ENCODE measurements at regions not wholly inside any gene's neighbourhood (a gene's known extent, or its start where the extent isn't known, plus 50 kb on each side); places are given as distances from the start of the nearest gene placed in this dataset.
"Not testable (repeated sequence)": the region's sequence is repeated elsewhere in the genome, so short reads cannot be mapped to it uniquely, and the experiment has no call there.

DNA sequence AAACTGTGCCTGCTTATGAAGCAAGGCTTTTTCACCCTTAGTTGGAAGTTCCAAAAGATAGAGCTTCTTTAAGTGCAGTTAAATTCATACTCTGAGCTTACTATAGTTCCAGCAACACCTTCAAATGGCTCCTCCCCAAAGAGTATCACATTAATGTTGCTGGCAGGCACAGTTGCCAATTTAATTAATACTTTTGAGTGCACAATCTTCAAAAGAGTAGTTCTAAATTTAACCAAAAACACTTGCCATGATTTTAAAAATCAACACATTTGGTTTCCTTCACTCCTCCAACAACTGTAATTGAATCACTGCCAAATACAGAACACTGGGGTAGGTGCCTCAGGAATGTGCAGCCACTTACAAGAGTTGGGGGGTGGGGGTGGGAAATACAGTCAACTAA is 150.6 kb upstream of the UBE2E3 start:
- no peak for DNase-seq (ENCODE audit: low read depth in 2 of 2)

GRCh38 chr2:180829261-180829660 is 151.1 kb upstream of the UBE2E3 start:
- no peak for DNase-seq (ENCODE audit: low read depth in 2 of 2)

GRCh38 chr2:180828756-180829155 is 151.6 kb upstream of the UBE2E3 start:
- DNase-seq (ENCODE audit: low read depth in 2 of 2), result no peak

GRCh38 chr2:180823546-180824141 is 156.8 kb upstream of the UBE2E3 start:
- DNase-seq (ENCODE audit: low read depth in 2 of 2), result no peak

DNA sequence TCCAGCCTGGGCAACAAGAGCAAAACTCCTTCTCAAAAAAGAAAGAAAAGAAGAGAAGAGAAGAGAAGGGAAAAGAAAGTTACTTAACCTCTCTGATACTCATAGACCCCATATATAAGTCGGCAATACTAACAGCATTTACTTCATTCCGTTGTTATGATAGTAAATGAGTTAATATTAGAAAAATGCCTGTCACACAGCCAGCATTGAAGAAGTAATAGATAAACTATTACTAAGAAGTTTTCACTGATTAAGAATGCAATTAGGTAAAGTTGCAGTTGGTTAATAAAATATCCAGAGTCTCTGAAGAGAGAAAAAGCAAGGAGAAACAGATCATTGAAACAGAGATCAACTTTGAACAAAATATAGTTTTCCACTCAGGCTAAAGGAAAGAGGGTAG is 161.3 kb upstream of the UBE2E3 start:
- no peak for DNase-seq (ENCODE audit: low read depth in 2 of 2)

DNA sequence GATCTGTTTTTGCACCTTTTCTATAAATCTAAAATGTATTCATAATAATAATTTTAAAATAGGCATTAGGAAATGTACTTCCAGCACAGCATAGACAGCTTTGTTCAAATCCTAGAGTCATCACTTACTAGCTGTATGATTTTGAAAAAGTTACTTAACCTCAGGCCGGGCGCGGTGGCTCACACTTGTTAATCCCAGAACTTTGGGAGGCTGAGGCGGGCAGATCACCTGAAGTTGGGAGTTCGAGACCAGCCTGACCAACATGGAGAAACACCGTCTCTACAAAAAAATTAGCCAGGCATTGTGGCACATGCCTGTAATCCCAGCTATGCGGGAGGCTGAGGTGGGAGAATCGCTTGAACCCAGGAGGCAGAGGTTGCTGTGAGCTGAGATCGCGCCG is 161.7 kb upstream of the UBE2E3 start:
- not testable (repeated sequence) for DNase-seq (ENCODE audit: low read depth in 2 of 2)

GRCh38 chr2:180799141-180799540 is 181.3 kb upstream of the UBE2E3 start:
- no peak for DNase-seq (ENCODE audit: low read depth in 2 of 2)

- DNase-seq (ENCODE audit: low read depth in 2 of 2), result no peak
Observed at GRCh38 chr2:180790891-180791290, 189.5 kb upstream of the UBE2E3 start.

DNA sequence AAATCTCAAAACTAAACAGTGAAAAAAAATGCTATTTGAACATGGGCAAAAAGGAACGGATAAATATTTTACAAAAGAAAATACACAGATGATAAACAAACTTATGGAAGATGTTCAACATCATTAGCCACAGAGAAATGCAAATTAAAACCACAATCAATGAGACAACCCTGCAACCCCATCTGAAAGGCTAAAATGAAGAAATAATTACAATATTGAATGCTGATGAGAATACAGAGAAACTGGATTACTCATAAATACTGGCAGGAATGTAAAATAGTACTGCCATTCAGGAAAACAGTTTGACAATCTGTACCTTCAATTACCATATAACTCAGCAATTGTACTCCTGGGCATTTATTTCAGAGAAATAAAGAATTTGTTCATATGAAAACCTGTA is 193.1 kb upstream of the UBE2E3 start:
- DNase-seq (ENCODE audit: low read depth in 2 of 2), result no peak

- DNase-seq (ENCODE audit: low read depth in 2 of 2), result no peak
Observed at GRCh38 chr2:180781276-180781675, 199.1 kb upstream of the UBE2E3 start.

DNA sequence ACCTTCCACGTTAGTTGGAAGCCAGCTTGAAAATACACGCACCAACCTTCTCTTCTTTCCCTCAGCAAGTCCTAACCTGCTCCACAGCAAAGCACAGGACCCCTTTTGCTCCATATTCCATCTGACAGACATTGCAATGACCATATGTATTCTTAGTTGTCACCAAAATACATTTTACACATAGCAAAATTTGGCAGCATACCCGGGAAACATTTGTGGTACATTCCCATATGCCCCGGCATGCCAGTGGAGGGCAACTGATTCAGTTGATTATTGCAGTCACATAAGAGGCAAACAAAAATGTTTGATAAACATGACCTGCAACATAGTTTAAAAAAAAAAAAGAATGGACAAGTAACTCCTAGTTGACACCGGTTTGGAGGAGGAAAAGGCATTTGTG is 202.1 kb upstream of the UBE2E3 start:
- no peak for DNase-seq (ENCODE audit: low read depth in 2 of 2)

- DNase-seq (ENCODE audit: low read depth in 2 of 2), result no peak
Observed at GRCh38 chr2:180776921-180777320, 203.5 kb upstream of the UBE2E3 start.

DNA sequence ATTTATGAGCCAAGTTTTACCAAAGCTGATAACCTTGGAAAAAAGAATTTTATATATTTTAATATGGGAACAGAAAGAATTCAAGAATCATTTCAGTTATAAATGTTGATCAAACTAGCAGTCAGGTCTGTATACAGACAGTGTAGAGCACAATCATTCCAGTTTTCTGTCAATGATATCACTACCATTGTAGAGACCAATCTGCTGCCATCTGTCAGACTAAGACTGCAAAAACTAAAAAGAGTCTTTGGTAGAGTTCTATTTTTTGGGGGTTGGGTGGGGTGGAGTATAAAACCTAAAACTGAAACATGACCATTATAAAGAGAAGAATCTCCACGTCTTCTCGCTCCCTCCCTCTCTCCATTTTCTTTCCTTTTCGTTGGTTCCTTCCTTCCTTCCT is 204.7 kb upstream of the UBE2E3 start:
- DNase-seq (ENCODE audit: low read depth in 2 of 2), result no peak

GRCh38 chr2:180765316-180765715 is 215.1 kb upstream of the UBE2E3 start:
- not testable (repeated sequence) for DNase-seq (ENCODE audit: low read depth in 2 of 2)

DNA sequence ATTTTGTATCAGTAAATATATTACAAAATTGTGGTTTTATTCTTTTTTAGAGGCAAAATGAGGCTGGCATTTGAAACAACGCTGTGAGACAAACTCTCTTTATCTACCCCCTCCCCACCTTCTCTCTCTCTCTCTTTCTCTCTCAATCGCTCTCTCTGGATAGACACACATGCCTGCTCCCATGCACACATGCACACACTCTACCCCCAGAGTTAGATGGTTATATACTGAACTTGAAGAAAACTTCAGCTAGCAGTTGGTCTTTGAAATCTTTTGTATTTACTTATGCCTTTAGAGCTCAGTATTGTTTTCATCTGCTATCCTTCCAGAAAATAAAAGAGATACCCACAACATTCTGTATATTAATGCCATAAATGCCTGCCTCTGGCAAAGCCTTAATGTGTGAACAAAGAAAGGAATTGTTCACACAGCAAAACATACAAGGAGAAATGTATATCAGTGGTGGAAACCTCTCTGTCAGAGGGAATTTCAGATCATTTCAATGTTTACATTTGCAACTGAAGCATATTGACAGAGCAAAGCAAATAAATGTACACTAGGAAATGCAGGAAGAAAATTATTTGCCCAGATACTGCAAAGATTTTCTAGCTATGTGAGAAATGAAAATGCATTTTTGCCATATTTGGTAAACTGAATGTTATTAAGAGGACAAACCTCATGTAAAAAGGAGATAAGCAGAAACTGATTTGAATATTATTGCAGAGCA is 217.0 kb upstream of the UBE2E3 start:
- DNase-seq (ENCODE audit: low read depth in 2 of 2), result no peak

GRCh38 chr2:180761224-180761623 is 219.2 kb upstream of the UBE2E3 start:
- no peak for DNase-seq (ENCODE audit: low read depth in 2 of 2)

- DNase-seq (ENCODE audit: low read depth in 2 of 2), result no peak
Observed at GRCh38 chr2:180759631-180760030, 220.8 kb upstream of the UBE2E3 start.

GRCh38 chr2:180753809-180754761 is 226.3 kb upstream of the UBE2E3 start:
- DNase-seq (ENCODE audit: low read depth in 2 of 2), result no peak

- DNase-seq (ENCODE audit: low read depth in 2 of 2), result no peak
Observed at GRCh38 chr2:180751306-180751920, 229.0 kb upstream of the UBE2E3 start.

GRCh38 chr2:180747728-180748127 is 232.7 kb upstream of the UBE2E3 start:
- no peak for DNase-seq (ENCODE audit: low read depth in 2 of 2)

GRCh38 chr2:180743401-180743800 is 237.0 kb upstream of the UBE2E3 start:
- DNase-seq (ENCODE audit: low read depth in 2 of 2), result no peak

DNA sequence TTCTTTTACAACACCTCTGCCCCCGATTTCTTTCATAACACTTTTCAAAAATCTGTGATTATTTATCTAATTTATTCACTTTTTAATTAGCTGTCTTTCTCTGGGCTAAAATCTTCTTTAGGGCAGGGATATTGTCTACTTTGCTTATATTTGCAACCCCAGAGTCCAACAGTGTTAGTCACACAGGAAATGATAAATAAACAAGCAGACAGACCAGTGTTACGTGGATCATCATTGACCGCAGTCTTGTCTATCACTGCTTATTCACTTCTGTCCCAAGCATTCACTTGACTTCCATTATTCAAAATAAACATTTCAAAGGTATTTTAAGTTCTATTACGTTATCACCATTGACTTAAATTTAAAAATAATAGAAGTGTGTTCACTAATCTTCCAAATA is 237.6 kb upstream of the UBE2E3 start:
- no peak for DNase-seq (ENCODE audit: low read depth in 2 of 2)

Data from stimulated activated CD4-positive, alpha-beta T cell treated with anti-CD3 and anti-CD28 coated beads, Interleukin-1b, Interleukin-23, amount 100 ng/mL, for 1 hour (primary cell).